SK-N-SH (cell line): ENCODE measurements at regions not wholly inside any gene's neighbourhood (a gene's known extent, or its start where the extent isn't known, plus 50 kb on each side); places are given as distances from the start of the nearest gene placed in this dataset.

Experiments used
- CTCF ChIA-PET: fragments of 300-600, 350-600 bp; formaldehyde crosslinking; extraction: SDS; loops from one replicate; lab custom pipeline; 2021; lab: Yijun Ruan, JAX
- POLR2A ChIA-PET: fragments of 350-600 bp; sonication (Branson Sonifier 250); formaldehyde crosslinking; extraction: SDS; loops from one replicate; lab custom pipeline; 2020; ENCODE audit warnings: antibody characterized with exemption, inconsistent platforms; lab: Yijun Ruan, JAX
- DNase-seq: peaks from one replicate; pipeline ENCODE4 v3.0.0; 2012
- H2AFZ ChIP-seq: fragments of 200-600 bp; sonication (generic); 2 replicates; pipeline ENCODE4 v1.8.1; 2016; ENCODE audit warnings: antibody characterized with exemption, mild to moderate bottlenecking, low read depth
- H3F3A ChIP-seq: fragments of 200-600 bp; sonication (generic); replicated peaks from 2 replicates; pipeline ENCODE3; 2016; ENCODE audit warnings: antibody characterized with exemption, mild to moderate bottlenecking; ENCODE audit not compliant: insufficient read depth
- H3K27ac ChIP-seq, 2 experiments: fragments of 200-500 bp in 1 of 2; fragments of 200-600 bp in 1 of 2; sonication (Bioruptor generic) in 1 of 2; sonication (generic), shearing (Covaris generic) in 1 of 2; 2 replicates each; pipeline versions ENCODE4 v1.5.1 to v1.6.1; 2014 to 2016; ENCODE audit warnings: low read depth in 2 of 2, inconsistent platforms in 1 of 2, low read length in 1 of 2, mild to moderate bottlenecking in 1 of 2, mixed read lengths in 1 of 2
- H3K27me3 ChIP-seq: fragments of 200-600 bp; sonication (generic), shearing (Covaris generic); 2 replicates; pipeline ENCODE4 v1.6.1; 2016; ENCODE audit warnings: mixed run types; ENCODE audit not compliant: insufficient read depth
- H3K36me3 ChIP-seq, 2 experiments: fragments of 200-500 bp in 1 of 2; fragments of 200-600 bp in 1 of 2; sonication (Bioruptor generic) in 1 of 2; sonication (generic) in 1 of 2; replicated peaks in 1 of 2; 2 replicates each; pipeline versions ENCODE3 to v1.5.1; 2014 to 2016; ENCODE audit warnings: low read length in 1 of 2, mild to moderate bottlenecking in 1 of 2; ENCODE audit not compliant: insufficient read depth in 2 of 2, control insufficient read depth in 1 of 2
- H3K4me1 ChIP-seq, 2 experiments: fragments of 200-500 bp in 1 of 2; fragments of 200-600 bp in 1 of 2; sonication (Bioruptor generic) in 1 of 2; sonication (generic), shearing (Covaris generic) in 1 of 2; 2 replicates each; pipeline versions ENCODE4 v1.5.1 to v1.6.1; 2014 to 2016; ENCODE audit warnings: low read depth in 1 of 2, low read length in 1 of 2, mixed run types in 1 of 2; ENCODE audit not compliant: insufficient read depth in 2 of 2, control insufficient read depth in 1 of 2
- H3K4me2 ChIP-seq: fragments of 200-600 bp; sonication (generic), shearing (Covaris generic); 2 replicates; pipeline ENCODE4 v1.6.1; 2017; ENCODE audit warnings: mixed run types
- H3K4me3 ChIP-seq, 2 experiments: fragments of 200-500 bp in 1 of 2; fragments of 200-600 bp in 1 of 2; sonication (Bioruptor generic) in 1 of 2; sonication (generic), shearing (Covaris generic) in 1 of 2; 2 replicates each; pipeline versions ENCODE4 v1.5.1 to v1.8.1; 2014 to 2016; ENCODE audit warnings: low read depth in 2 of 2, inconsistent platforms in 1 of 2, low read length in 1 of 2, mild to moderate bottlenecking in 1 of 2, mixed read lengths in 1 of 2, moderate library complexity in 1 of 2
- H3K79me2 ChIP-seq: fragments of 200-600 bp; sonication (generic); 2 replicates; pipeline ENCODE4 v1.8.1; 2017; ENCODE audit warnings: mild to moderate bottlenecking; ENCODE audit not compliant: insufficient read depth
- H3K9ac ChIP-seq: fragments of 200-600 bp; sonication (generic); 2 replicates; pipeline ENCODE4 v1.6.1; 2017; ENCODE audit warnings: mixed run types
- H3K9me2 ChIP-seq: fragments of 200-600 bp; sonication (generic); 2 replicates; pipeline ENCODE4 v1.6.1; 2017; ENCODE audit warnings: mixed run types
- H3K9me3 ChIP-seq: fragments of 200-600 bp; sonication (generic); 2 replicates; pipeline ENCODE4 v1.6.1; 2017; ENCODE audit warnings: mixed run types, mild to moderate bottlenecking, moderate library complexity
- H4K20me1 ChIP-seq: fragments of 200-600 bp; sonication (generic); 2 replicates; pipeline ENCODE4 v1.6.1; 2017; ENCODE audit warnings: mild to moderate bottlenecking, mixed run types; ENCODE audit not compliant: insufficient read depth
- CHD2 ChIP-seq: fragments of 150-350 bp; IDR thresholded peaks from 2 replicates; pipeline ENCODE4 v1.6.1; 2018; ENCODE audit warnings: low read length; ENCODE audit not compliant: partially characterized antibody
- CTCF ChIP-seq: fragments of 200-600 bp; sonication (generic); IDR thresholded peaks from 2 replicates; pipeline ENCODE4 v1.6.1; 2017; ENCODE audit warnings: antibody characterized with exemption, mild to moderate bottlenecking, moderate library complexity
- EP300 ChIP-seq, 2 experiments: IDR thresholded peaks; 2 replicates each; pipeline versions ENCODE4 v1.4.0 to v1.6.1; 2012; ENCODE audit warnings: borderline replicate concordance in 1 of 2, low read depth in 1 of 2, low read length in 1 of 2
- EZH2phosphoT487 ChIP-seq: fragments of 200-600 bp; sonication (generic); IDR thresholded peaks from 2 replicates; pipeline ENCODE4 v1.6.1; 2017; ENCODE audit warnings: low read depth, mixed run types, mild to moderate bottlenecking, antibody characterized with exemption, moderate library complexity, borderline replicate concordance
- FOSL2 ChIP-seq: IDR thresholded peaks from 2 replicates; pipeline ENCODE4 v1.4.0; 2012; ENCODE audit warnings: low read depth, mild to moderate bottlenecking, moderate library complexity, borderline replicate concordance
- FOXM1 ChIP-seq: IDR thresholded peaks from 2 replicates; pipeline ENCODE4 v1.4.0; 2012; ENCODE audit warnings: low read depth, mild to moderate bottlenecking
- JUND ChIP-seq: IDR thresholded peaks from 2 replicates; pipeline ENCODE4 v1.4.0; 2012
- MXI1 ChIP-seq: IDR thresholded peaks from 2 replicates; pipeline ENCODE4 v1.6.1; 2012; ENCODE audit warnings: mild to moderate bottlenecking, low read depth, low read length, improper control_type of control experiment
- NFIC ChIP-seq: IDR thresholded peaks from 2 replicates; pipeline ENCODE4 v1.4.0; 2012; ENCODE audit warnings: borderline replicate concordance
- POLR2AphosphoS5 ChIP-seq: IDR thresholded peaks from 2 replicates; pipeline ENCODE4 v1.6.1; 2012; ENCODE audit warnings: low read depth, low read length
- SMC3 ChIP-seq: IDR thresholded peaks from 2 replicates; pipeline ENCODE4 v1.6.1; 2012; ENCODE audit warnings: low read depth, low read length, improper control_type of control experiment
- TAF1 ChIP-seq: IDR thresholded peaks from 2 replicates; pipeline ENCODE4 v1.6.1; 2012; ENCODE audit warnings: low read depth, mild to moderate bottlenecking, low read length, moderate library complexity, borderline replicate concordance
- TCF12 ChIP-seq: IDR thresholded peaks from 2 replicates; pipeline ENCODE4 v1.4.0; 2012
- TEAD4 ChIP-seq: IDR thresholded peaks from 2 replicates; pipeline ENCODE4 v1.4.0; 2012; ENCODE audit warnings: mild to moderate bottlenecking, borderline replicate concordance; ENCODE audit not compliant: insufficient read depth
- USF1 ChIP-seq: IDR thresholded peaks from 2 replicates; pipeline ENCODE4 v1.4.0; 2012; ENCODE audit warnings: low read depth, borderline replicate concordance
- WGBS: methylation state at CpG from one replicate; pipeline ENCODE4 v1.1.6; 2017; ENCODE audit warnings: low lambda C conversion rate; 5-methylcytosine and 5-hydroxymethylcytosine counted together
- TF ChIP-seq, protein P1 (sequence below): IDR thresholded peaks from 2 replicates; pipeline ENCODE4; 2012
- TF ChIP-seq, protein P2 (sequence below): IDR thresholded peaks from 2 replicates; pipeline ENCODE4 v1.4.0; 2012; ENCODE audit warnings: low read depth, borderline replicate concordance
- TF ChIP-seq, protein P3 (sequence below): fragments of 150-350 bp; IDR thresholded peaks from 2 replicates; pipeline ENCODE4 v1.6.1; 2017; ENCODE audit warnings: antibody characterized with exemption, low read length, low read depth, borderline replicate concordance

- no peaks in the 10 kb centered on the region for H3K36me3 ChIP-seq
- H3K4me2 ChIP-seq: peak overlapping the region; percentile 83
- no peaks in the 10 kb centered on the region for H3K9me2 ChIP-seq
- ChIA-PET POLR2A (no interaction called here), CTCF (interaction anchor here (0.7 to 1.0 kb wide), 2 partner anchors 35 to 756 kb away, joined by 3 read pairs; no protein-coding TSS in a partner anchor)
- no peak for TF ChIP-seq MXI1
- no peaks in the 10 kb centered on the region for H3K79me2 ChIP-seq
- no peaks in the 10 kb centered on the region for H4K20me1 ChIP-seq
- H3K9me3 ChIP-seq: no peaks in the 10 kb centered on the region
- H3K4me3 ChIP-seq: peak overlapping the region; percentile 53 to 64
- peak overlapping the region; percentile 41; the same call in 1 of the 2 replicates for H3K9ac ChIP-seq
- H3K27ac ChIP-seq: peak overlapping the region in 1 of 2 experiments; percentile 20; a peak in 1 of 4 replicates
- H2AFZ ChIP-seq: peak overlapping the region; percentile 97
- WGBS: 3% methylated on average over 43 of the region's 80 CpGs
- DNase-seq: peak; percentile 67
- peaks cover 45% of the 10 kb centered on the region for H3K27me3 ChIP-seq
- no peaks in the 10 kb centered on the region for H3F3A ChIP-seq
- H3K4me1 ChIP-seq: peaks cover 0 to 9% of the 10 kb centered on the region in 2 experiments; a peak in 2 of 4 replicates
Observed at GRCh38 chr1:218164930-218165700, 120.0 kb upstream of the RRP15 start.

DNA sequence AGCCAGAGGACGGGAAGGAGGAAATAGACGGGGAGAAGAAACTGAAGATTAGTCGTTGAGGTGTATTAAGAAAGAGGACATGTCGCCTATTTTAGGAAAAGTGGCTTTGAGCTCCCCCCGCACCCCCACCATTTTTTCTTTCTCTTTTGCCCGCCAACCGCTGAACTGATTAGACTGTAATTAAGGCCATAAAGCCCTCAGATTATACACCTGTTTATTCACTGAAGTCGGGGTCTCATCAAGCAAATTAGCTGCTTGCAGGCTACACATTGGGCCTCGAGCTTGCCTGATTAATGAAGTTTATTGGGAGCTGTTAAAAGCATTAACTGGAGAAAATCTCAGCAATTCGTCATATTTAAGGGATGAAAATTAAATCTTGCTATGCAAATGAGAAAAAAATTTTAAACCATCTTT is 119.4 kb upstream of the RRP15 start:
- DNase-seq: no peak
- H3K4me1 ChIP-seq: peaks cover 0 to 9% of the 10 kb centered on the region in 2 experiments; a peak in 2 of 4 replicates
- H3K79me2 ChIP-seq: no peaks in the 10 kb centered on the region
- CTCF ChIA-PET: interaction anchor here (1.0 kb wide), 1 partner anchor 757 kb away, joined by 3 read pairs; no protein-coding TSS in a partner anchor
- POLR2A ChIA-PET: no interaction called here
- TF ChIP-seq EZH2phosphoT487 (no peak), JUND (no peak), NFIC (no peak), CTCF (no peak), TCF12 (no peak), TEAD4 (no peak), FOSL2 (no peak), FOXM1 (no peak), POLR2AphosphoS5 (no peak), TAF1 (no peak), SMC3 (no peak), USF1 (no peak), EP300 (IDR thresholded peaks at IDR 0.05; ENCODE audit: borderline replicate concordance in 1 of 2, low read depth in 1 of 2, low read length in 1 of 2) (no peak), CHD2 (no peak)
- TF ChIP-seq, protein P1, sequence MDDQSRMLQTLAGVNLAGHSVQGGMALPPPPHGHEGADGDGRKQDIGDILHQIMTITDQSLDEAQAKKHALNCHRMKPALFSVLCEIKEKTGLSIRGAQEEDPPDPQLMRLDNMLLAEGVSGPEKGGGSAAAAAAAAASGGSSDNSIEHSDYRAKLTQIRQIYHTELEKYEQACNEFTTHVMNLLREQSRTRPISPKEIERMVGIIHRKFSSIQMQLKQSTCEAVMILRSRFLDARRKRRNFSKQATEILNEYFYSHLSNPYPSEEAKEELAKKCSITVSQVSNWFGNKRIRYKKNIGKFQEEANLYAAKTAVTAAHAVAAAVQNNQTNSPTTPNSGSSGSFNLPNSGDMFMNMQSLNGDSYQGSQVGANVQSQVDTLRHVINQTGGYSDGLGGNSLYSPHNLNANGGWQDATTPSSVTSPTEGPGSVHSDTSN: no peak
- TF ChIP-seq, protein P2, sequence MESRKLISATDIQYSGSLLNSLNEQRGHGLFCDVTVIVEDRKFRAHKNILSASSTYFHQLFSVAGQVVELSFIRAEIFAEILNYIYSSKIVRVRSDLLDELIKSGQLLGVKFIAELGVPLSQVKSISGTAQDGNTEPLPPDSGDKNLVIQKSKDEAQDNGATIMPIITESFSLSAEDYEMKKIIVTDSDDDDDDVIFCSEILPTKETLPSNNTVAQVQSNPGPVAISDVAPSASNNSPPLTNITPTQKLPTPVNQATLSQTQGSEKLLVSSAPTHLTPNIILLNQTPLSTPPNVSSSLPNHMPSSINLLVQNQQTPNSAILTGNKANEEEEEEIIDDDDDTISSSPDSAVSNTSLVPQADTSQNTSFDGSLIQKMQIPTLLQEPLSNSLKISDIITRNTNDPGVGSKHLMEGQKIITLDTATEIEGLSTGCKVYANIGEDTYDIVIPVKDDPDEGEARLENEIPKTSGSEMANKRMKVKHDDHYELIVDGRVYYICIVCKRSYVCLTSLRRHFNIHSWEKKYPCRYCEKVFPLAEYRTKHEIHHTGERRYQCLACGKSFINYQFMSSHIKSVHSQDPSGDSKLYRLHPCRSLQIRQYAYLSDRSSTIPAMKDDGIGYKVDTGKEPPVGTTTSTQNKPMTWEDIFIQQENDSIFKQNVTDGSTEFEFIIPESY: no peak
- TF ChIP-seq, protein P3, sequence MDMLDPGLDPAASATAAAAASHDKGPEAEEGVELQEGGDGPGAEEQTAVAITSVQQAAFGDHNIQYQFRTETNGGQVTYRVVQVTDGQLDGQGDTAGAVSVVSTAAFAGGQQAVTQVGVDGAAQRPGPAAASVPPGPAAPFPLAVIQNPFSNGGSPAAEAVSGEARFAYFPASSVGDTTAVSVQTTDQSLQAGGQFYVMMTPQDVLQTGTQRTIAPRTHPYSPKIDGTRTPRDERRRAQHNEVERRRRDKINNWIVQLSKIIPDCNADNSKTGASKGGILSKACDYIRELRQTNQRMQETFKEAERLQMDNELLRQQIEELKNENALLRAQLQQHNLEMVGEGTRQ: no peak
- peak overlapping the region; percentile 97 for H2AFZ ChIP-seq
- H3K4me2 ChIP-seq: peak overlapping the region; percentile 83
- H3K27me3 ChIP-seq: peaks cover 45% of the 10 kb centered on the region
- no peaks in the 10 kb centered on the region for H3F3A ChIP-seq
- H3K4me3 ChIP-seq: peak overlapping the region; percentile 53 to 64
- H3K9me2 ChIP-seq: no peaks in the 10 kb centered on the region
- no peaks in the 10 kb centered on the region for H4K20me1 ChIP-seq
- H3K27ac ChIP-seq: peak overlapping the region in 1 of 2 experiments; percentile 17; a peak in 1 of 4 replicates
- peak overlapping the region; percentile 41; the same call in 1 of the 2 replicates for H3K9ac ChIP-seq
- 10% methylated on average over 10 of the region's 10 CpGs for WGBS
- H3K9me3 ChIP-seq: no peaks in the 10 kb centered on the region
- H3K36me3 ChIP-seq: no peaks in the 10 kb centered on the region
